ENCODE measurements at regions not wholly inside any gene's neighbourhood (a gene's known extent, or its start where the extent isn't known, plus 50 kb on each side); places are given as distances from the start of the nearest gene placed in this dataset.

DNA sequence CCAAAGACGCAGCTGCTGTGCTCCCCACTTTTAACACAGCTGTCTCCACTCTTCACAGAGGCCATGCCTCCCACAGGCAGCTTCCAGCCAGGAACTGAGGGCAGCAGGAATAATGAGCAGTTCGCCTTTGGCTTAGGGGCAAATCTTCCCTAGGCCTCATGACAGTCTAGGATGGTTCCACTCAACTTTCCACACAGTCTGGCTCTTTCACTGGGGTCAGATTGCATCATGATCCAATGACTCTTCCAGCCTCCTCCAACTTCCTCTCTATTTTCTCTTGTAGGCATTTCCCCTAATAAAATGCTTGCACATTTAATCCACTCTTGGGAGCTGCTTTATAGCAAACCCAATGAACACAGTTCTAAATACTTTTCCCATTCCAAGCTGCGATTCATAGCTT lies 271.6 kb upstream of the ATP2B1 start:
- TF ChIP-seq, protein P1, sequence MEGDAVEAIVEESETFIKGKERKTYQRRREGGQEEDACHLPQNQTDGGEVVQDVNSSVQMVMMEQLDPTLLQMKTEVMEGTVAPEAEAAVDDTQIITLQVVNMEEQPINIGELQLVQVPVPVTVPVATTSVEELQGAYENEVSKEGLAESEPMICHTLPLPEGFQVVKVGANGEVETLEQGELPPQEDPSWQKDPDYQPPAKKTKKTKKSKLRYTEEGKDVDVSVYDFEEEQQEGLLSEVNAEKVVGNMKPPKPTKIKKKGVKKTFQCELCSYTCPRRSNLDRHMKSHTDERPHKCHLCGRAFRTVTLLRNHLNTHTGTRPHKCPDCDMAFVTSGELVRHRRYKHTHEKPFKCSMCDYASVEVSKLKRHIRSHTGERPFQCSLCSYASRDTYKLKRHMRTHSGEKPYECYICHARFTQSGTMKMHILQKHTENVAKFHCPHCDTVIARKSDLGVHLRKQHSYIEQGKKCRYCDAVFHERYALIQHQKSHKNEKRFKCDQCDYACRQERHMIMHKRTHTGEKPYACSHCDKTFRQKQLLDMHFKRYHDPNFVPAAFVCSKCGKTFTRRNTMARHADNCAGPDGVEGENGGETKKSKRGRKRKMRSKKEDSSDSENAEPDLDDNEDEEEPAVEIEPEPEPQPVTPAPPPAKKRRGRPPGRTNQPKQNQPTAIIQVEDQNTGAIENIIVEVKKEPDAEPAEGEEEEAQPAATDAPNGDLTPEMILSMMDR (IDR thresholded peaks at IDR 0.05; ENCODE audit: control insufficient read depth, extremely low read depth, insufficient read depth): no peak
- no peak overlapping the region for H3K4me3 ChIP-seq (ENCODE audit: low read depth, low read length)
- no peak for DNase-seq (ENCODE audit: low read depth)

DNA sequence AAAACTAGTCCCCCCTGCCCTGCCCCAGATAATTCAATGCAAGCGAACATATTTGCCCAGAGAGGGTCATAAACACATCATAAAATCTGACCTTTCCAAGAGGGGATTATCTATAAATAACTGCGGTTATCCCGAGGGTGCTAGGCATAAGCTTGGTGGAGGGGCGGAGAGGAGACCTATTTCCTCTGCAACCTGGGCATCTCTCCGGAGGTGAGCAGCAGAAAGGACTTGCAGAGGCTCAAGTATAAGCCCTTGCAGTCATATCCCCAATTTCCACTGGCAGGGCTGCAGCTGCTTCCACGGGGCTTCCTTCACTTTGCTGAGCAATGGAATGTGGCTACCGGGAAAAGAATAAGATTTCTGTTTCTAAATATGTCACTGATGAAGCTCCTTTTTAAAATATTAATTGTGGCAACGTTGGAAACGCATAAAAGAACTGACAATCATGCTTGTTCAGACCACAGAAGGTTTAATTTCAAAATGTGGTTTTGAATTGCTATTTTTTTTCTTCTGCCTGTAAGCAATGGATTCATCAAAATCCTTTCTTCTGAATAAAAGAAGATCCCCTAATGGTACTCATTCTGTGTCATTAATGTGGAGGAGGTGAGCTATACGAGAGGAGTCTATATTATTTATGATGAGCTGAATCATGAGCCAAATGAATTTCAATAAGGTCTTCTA lies 268.9 kb upstream of the ATP2B1 start:
- H3K4me3 ChIP-seq (ENCODE audit: low read depth, low read length): no peak overlapping the region
- TF ChIP-seq, protein P1 (IDR thresholded peaks at IDR 0.05; ENCODE audit: control insufficient read depth, extremely low read depth, insufficient read depth): no peak
- no peak for DNase-seq (ENCODE audit: low read depth)

DNA sequence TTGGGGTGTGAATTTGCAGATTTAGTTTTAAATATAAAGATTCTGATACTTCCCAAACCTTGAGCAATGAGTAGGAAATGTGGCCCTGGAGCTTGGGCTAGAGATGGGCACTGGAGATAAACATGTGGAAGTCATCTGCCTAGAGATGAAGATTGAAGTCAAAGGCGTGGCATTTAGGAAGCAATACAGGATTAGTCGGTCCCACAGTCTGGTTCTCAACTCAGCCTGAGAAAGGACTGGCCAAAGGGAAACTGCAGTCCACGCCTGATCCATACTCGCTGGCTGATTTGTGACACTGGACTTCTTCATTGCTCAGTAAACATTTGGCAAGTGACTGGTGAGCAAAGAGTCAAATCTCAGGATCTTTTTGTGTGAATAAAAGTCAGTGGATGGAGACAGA lies 268.2 kb upstream of the ATP2B1 start:
- TF ChIP-seq, protein P1 (IDR thresholded peaks at IDR 0.05; ENCODE audit: control insufficient read depth, extremely low read depth, insufficient read depth): no peak
- DNase-seq (ENCODE audit: low read depth): no peak
- no peak overlapping the region for H3K4me3 ChIP-seq (ENCODE audit: low read depth, low read length)

DNA sequence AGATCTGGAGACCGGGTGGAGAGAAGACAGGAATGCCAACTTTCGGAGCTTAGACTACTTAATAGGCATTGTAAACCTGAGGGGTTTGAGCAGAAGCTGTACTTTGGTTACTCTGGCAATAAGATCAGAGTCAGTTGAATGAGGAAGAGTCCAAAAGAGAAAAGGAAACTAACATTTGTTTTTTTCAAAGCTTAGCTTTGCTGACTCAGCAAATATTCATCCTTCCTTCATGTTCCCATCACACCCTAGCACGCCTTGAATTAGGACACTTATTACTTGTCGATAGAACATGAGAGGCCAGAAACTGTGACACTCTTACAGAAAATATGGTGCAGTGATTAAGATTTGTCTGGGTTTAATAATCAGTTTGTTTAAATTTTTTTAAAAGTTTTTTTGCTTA lies 266.9 kb upstream of the ATP2B1 start:
- TF ChIP-seq, protein P1 (IDR thresholded peaks at IDR 0.05; ENCODE audit: control insufficient read depth, extremely low read depth, insufficient read depth): no peak
- no peak overlapping the region for H3K4me3 ChIP-seq (ENCODE audit: low read depth, low read length)
- DNase-seq (ENCODE audit: low read depth): no peak

DNA sequence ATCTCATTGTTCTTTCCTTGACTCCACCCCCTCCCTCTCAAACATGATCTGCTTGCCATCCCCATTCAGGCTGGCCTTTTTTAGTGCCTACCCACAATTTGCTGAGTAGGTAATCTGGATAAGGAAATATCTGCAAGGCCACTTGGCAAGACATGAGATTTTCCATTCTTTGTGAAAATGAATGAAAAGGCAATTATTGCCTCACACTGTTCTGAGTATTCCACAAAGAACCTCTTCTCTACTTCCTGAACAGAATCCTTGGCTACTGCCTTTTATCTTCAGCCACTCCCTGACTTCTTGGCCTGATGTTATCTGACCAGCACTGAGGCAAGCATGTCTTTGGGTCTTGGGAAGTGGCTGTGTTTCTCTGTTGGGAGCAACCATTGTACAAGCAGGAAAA lies 263.2 kb upstream of the ATP2B1 start:
- H3K4me3 ChIP-seq (ENCODE audit: low read depth, low read length): no peak overlapping the region
- TF ChIP-seq, protein P1 (IDR thresholded peaks at IDR 0.05; ENCODE audit: control insufficient read depth, extremely low read depth, insufficient read depth): no peak
- no peak for DNase-seq (ENCODE audit: low read depth)

DNA sequence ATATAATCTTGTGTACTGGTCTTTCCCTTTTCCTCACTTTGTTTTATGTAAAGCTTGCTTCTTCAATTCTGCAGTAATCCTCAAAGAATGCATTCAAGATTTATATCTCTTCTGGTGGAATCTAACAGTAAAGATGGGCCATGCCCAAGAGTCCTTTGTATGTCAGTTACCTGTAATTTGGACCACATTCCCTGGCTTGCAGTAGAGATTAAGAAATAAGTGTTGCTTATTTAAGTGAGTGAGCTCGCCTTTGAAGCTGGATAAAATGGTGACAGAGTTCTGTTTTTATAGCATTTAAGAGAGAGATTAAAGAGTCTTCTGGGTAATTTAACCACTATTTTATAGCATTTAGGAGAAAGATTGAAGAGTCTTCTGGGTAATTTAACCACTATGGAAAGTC lies 262.1 kb upstream of the ATP2B1 start:
- TF ChIP-seq, protein P1 (IDR thresholded peaks at IDR 0.05; ENCODE audit: control insufficient read depth, extremely low read depth, insufficient read depth): no peak
- no peak overlapping the region for H3K4me3 ChIP-seq (ENCODE audit: low read depth, low read length)
- no peak for DNase-seq (ENCODE audit: low read depth)

DNA sequence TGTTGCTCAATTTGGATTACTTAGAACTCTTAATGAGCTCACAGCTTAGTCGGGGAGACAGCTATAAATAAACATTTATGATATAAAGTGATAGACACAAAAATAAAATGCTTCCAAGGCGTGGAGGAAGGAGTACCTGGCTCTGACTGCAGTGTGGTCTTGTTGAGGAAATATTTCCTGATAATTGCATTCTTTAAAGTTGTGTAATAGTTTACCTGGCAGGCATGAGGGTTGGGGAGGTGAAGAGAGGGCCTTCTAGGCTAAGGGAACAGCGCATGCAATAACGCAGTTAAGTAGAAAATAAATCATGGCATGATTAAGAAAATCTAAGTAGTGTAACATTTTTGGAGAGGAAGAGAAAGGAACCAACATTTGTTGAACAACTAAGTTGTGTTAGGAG lies 260.5 kb upstream of the ATP2B1 start:
- no peak overlapping the region for H3K4me3 ChIP-seq (ENCODE audit: low read depth, low read length)
- no peak for DNase-seq (ENCODE audit: low read depth)
- TF ChIP-seq, protein P1 (IDR thresholded peaks at IDR 0.05; ENCODE audit: control insufficient read depth, extremely low read depth, insufficient read depth): no peak

All from LNCaP clone FGC (cell line).